IPS DF 19.7 (cell line): ENCODE measurements at regions not wholly inside any gene's neighbourhood (a gene's known extent, or its start where the extent isn't known, plus 50 kb on each side); places are given as distances from the start of the nearest gene placed in this dataset.

Experiments used
- DNase-seq: peaks from one replicate; pipeline ENCODE4 v3.0.0-alpha.2; 2013; ENCODE audit warnings: low read depth, low spot score

- DNase-seq = no peak
Observed at GRCh38 chr7:81367326-81367931, 402.4 kb downstream of the HGF start.

GRCh38 chr7:81366546-81366945 is 403.3 kb downstream of the HGF start:
- no peak for DNase-seq

GRCh38 chr7:81361769-81362312 is 408.0 kb downstream of the HGF start:
- DNase-seq = no peak

GRCh38 chr7:81355911-81356310 is 413.9 kb downstream of the HGF start:
- DNase-seq = no peak

- no peak for DNase-seq
Observed at GRCh38 chr7:81349044-81349443, 420.8 kb downstream of the HGF start.

- DNase-seq = no peak
Observed at GRCh38 chr7:81339946-81340345, 421.1 kb upstream of the SEMA3C start.

- no peak for DNase-seq
Observed at GRCh38 chr7:81333536-81333935, 414.7 kb upstream of the SEMA3C start.

- no peak for DNase-seq
Observed at GRCh38 chr7:81333004-81333403, 414.2 kb upstream of the SEMA3C start.

GRCh38 chr7:81331061-81332018 is 412.5 kb upstream of the SEMA3C start:
- DNase-seq = no peak

GRCh38 chr7:81330108-81330507 is 411.3 kb upstream of the SEMA3C start:
- DNase-seq = no peak

- no peak for DNase-seq
Observed at GRCh38 chr7:81327468-81328266, 408.8 kb upstream of the SEMA3C start.

GRCh38 chr7:81321949-81322348 is 403.1 kb upstream of the SEMA3C start:
- DNase-seq = no peak

- DNase-seq = no peak
Observed at GRCh38 chr7:81317741-81318140, 398.9 kb upstream of the SEMA3C start.

- DNase-seq = no peak
Observed at GRCh38 chr7:81308643-81309322, 389.9 kb upstream of the SEMA3C start.

- no peak for DNase-seq
Observed at GRCh38 chr7:81301815-81302214, 383.0 kb upstream of the SEMA3C start.

GRCh38 chr7:81300753-81301152 is 381.9 kb upstream of the SEMA3C start:
- no peak for DNase-seq

GRCh38 chr7:81299711-81300110 is 380.9 kb upstream of the SEMA3C start:
- DNase-seq = no peak

- no peak for DNase-seq
Observed at GRCh38 chr7:81298951-81299666, 380.3 kb upstream of the SEMA3C start.

- no peak for DNase-seq
Observed at GRCh38 chr7:81297317-81297716, 378.5 kb upstream of the SEMA3C start.

- DNase-seq = no peak
Observed at GRCh38 chr7:81296726-81297125, 377.9 kb upstream of the SEMA3C start.
